ENCODE measurements at regions not wholly inside any gene's neighbourhood (a gene's known extent, or its start where the extent isn't known, plus 50 kb on each side); places are given as distances from the start of the nearest gene placed in this dataset.

- no peak for TF ChIP-seq CTCF (IDR thresholded peaks at IDR 0.05; ENCODE audit: extremely low read depth, low read depth, low read length)
- Histone ChIP-seq H3K27me3 (ENCODE audit: insufficient read depth, low read length) (peaks cover 9% of the 10 kb centered on the region), H3K79me2 (ENCODE audit: insufficient read depth, low read length) (no peaks in the 10 kb centered on the region), H3K27ac (ENCODE audit: low read depth, low read length) (no peak overlapping the region), H4K20me1 (ENCODE audit: insufficient read depth, low read length) (no peaks in the 10 kb centered on the region), H3K4me2 (ENCODE audit: insufficient read depth, low read length) (no peak overlapping the region), H3K9me3 (ENCODE audit: low read depth, low read length) (no peaks in the 10 kb centered on the region), H3K4me3 (ENCODE audit: insufficient read depth, low read length) (no peak overlapping the region), H3K36me3 (ENCODE audit: insufficient read depth, low read length) (no peaks in the 10 kb centered on the region), H3K4me1 (ENCODE audit: insufficient read depth, low read length) (no peaks in the 10 kb centered on the region), H2AFZ (ENCODE audit: low read length) (no peak overlapping the region)
- DNase-seq (ENCODE audit: insufficient read length, low spot score, missing footprints): no peak
Measured at GRCh38 chr10:29099415-29099814, 189.5 kb upstream of the LYZL1 start.

- Histone ChIP-seq H3K4me3 (ENCODE audit: insufficient read depth, low read length) (no peak overlapping the region), H3K4me2 (ENCODE audit: insufficient read depth, low read length) (no peak overlapping the region), H4K20me1 (ENCODE audit: insufficient read depth, low read length) (no peaks in the 10 kb centered on the region), H3K4me1 (ENCODE audit: insufficient read depth, low read length) (peaks cover 5% of the 10 kb centered on the region), H3K9me3 (ENCODE audit: low read depth, low read length) (no peaks in the 10 kb centered on the region), H2AFZ (ENCODE audit: low read length) (no peak overlapping the region), H3K79me2 (ENCODE audit: insufficient read depth, low read length) (no peaks in the 10 kb centered on the region), H3K36me3 (ENCODE audit: insufficient read depth, low read length) (no peaks in the 10 kb centered on the region), H3K27ac (ENCODE audit: low read depth, low read length) (no peak overlapping the region), H3K27me3 (ENCODE audit: insufficient read depth, low read length) (peaks cover 12% of the 10 kb centered on the region)
- TF ChIP-seq CTCF (IDR thresholded peaks at IDR 0.05; ENCODE audit: extremely low read depth, low read depth, low read length): no peak
- DNase-seq (ENCODE audit: insufficient read length, low spot score, missing footprints): no peak
Measured at GRCh38 chr10:29100505-29100904, 188.4 kb upstream of the LYZL1 start.

GRCh38 chr10:29102233-29102632, 186.6 kb upstream of the LYZL1 start:
- DNase-seq (ENCODE audit: insufficient read length, low spot score, missing footprints): no peak
- H3K79me2 ChIP-seq (ENCODE audit: insufficient read depth, low read length): no peaks in the 10 kb centered on the region
- H3K27me3 ChIP-seq (ENCODE audit: insufficient read depth, low read length): peaks cover 10% of the 10 kb centered on the region
- no peak overlapping the region for H3K4me2 ChIP-seq (ENCODE audit: insufficient read depth, low read length)
- H3K4me3 ChIP-seq (ENCODE audit: insufficient read depth, low read length): no peak overlapping the region
- H3K4me1 ChIP-seq (ENCODE audit: insufficient read depth, low read length): peaks cover 15% of the 10 kb centered on the region
- H3K27ac ChIP-seq (ENCODE audit: low read depth, low read length): no peak overlapping the region
- H3K36me3 ChIP-seq (ENCODE audit: insufficient read depth, low read length): no peaks in the 10 kb centered on the region
- H3K9me3 ChIP-seq (ENCODE audit: low read depth, low read length): no peaks in the 10 kb centered on the region
- no peak for TF ChIP-seq CTCF (IDR thresholded peaks at IDR 0.05; ENCODE audit: extremely low read depth, low read depth, low read length)
- no peak overlapping the region for H2AFZ ChIP-seq (ENCODE audit: low read length)
- H4K20me1 ChIP-seq (ENCODE audit: insufficient read depth, low read length): no peaks in the 10 kb centered on the region

GRCh38 chr10:29102636-29103035, 186.2 kb upstream of the LYZL1 start:
- no peaks in the 10 kb centered on the region for H3K9me3 ChIP-seq (ENCODE audit: low read depth, low read length)
- DNase-seq (ENCODE audit: insufficient read length, low spot score, missing footprints): no peak
- peaks cover 6% of the 10 kb centered on the region for H3K27me3 ChIP-seq (ENCODE audit: insufficient read depth, low read length)
- no peak for TF ChIP-seq CTCF (IDR thresholded peaks at IDR 0.05; ENCODE audit: extremely low read depth, low read depth, low read length)
- peaks cover 15% of the 10 kb centered on the region for H3K4me1 ChIP-seq (ENCODE audit: insufficient read depth, low read length)
- H2AFZ ChIP-seq (ENCODE audit: low read length): no peak overlapping the region
- H3K79me2 ChIP-seq (ENCODE audit: insufficient read depth, low read length): no peaks in the 10 kb centered on the region
- H3K4me2 ChIP-seq (ENCODE audit: insufficient read depth, low read length): no peak overlapping the region
- H3K27ac ChIP-seq (ENCODE audit: low read depth, low read length): no peak overlapping the region
- no peaks in the 10 kb centered on the region for H4K20me1 ChIP-seq (ENCODE audit: insufficient read depth, low read length)
- no peak overlapping the region for H3K4me3 ChIP-seq (ENCODE audit: insufficient read depth, low read length)
- no peaks in the 10 kb centered on the region for H3K36me3 ChIP-seq (ENCODE audit: insufficient read depth, low read length)

All from osteoblast (primary cell).